Raji (cell line): ENCODE measurements at regions not wholly inside any gene's neighbourhood (a gene's known extent, or its start where the extent isn't known, plus 50 kb on each side); places are given as distances from the start of the nearest gene placed in this dataset.

Experiments
- POLR2A ChIP-seq: IDR thresholded peaks from 2 replicates; pipeline ENCODE4 v1.6.1; 2011; ENCODE audit warnings: low read depth, low read length, control low read depth; ENCODE audit not compliant: insufficient read depth

- TF ChIP-seq POLR2A: no peak
Observed at GRCh38 chr15:39432912-39433348, 147.9 kb upstream of the THBS1 start.

GRCh38 chr15:39433376-39433775 is 147.5 kb upstream of the THBS1 start:
- no peak for TF ChIP-seq POLR2A

DNA sequence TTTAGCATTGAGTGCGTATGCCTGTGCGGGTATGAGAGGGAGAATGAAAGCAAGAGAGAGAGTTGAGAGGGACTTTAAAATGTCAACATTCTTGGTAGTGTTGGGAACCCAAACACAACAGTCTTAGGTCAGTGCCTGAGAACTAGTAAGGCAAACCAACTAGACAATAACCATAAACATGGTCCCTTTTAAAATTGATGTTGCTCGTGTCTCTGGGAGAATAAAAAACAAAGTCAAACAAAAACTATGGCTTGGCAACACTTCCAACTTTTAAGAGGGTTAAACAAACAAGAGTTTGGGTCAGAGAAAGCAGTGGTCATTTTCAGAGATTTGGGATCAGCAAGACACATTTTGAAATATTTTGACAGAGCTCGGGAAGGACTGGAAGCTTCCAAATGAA is 146.7 kb upstream of the THBS1 start:
- TF ChIP-seq POLR2A: no peak

GRCh38 chr15:39434751-39435238 is 146.1 kb upstream of the THBS1 start:
- TF ChIP-seq POLR2A: no peak

DNA sequence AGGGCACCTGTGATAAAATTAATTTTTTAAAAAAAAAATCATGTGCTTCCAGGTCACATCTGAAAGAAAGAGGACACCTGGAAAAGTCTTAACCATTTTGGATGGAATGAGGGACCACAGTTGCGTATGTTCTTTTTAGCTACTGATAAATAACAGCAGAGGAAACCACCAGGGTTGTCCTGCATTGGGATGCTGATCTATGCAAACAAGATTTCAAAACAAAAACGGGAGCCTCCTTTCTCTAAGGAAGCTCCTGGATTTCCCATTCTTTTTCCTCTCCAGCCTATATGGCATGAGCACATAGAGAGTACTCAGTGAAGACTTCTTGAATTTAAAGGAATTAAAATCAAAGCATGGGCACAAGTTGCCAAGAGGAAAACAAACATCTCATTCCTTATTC is 145.6 kb upstream of the THBS1 start:
- no peak for TF ChIP-seq POLR2A

- TF ChIP-seq POLR2A: no peak
Observed at GRCh38 chr15:39438260-39438659, 142.6 kb upstream of the THBS1 start.

DNA sequence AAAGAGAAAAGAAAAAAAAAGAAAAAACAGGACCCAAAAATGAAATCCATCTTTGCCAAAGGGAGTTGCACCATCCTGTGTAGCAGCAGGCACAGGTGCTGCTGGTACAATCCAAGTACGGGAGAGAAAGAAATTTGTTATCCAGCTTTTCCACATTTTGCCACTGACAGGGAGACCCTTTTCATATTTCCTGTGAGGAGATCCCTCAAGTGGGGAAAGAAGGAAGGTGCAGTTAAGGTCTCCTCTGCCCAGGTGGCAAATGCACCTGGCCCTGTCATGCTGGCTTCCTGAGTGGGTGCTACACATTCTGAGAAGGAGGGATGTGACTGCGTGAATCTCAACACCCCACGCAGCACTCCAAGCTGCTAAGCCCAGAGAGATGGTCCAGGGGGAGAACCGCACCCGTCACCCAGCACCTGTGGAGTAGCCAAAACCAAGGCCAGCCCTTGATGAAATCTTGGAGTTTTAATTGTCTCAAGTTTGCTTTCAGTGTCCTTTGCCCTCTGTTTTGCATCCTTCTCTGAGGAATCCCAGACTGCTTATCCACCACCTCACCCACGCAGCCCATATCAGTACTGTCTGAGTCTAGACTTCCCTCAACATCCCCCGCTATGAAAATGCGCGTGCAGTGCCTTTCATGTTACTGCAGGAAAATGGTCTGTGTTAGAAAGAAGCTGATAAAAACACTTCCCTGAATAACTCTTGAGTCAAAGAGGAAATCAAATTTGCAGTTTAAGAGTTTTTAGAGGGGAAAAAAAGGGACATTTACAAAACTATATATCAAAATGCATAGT is 141.9 kb upstream of the THBS1 start:
- TF ChIP-seq POLR2A: no peak

DNA sequence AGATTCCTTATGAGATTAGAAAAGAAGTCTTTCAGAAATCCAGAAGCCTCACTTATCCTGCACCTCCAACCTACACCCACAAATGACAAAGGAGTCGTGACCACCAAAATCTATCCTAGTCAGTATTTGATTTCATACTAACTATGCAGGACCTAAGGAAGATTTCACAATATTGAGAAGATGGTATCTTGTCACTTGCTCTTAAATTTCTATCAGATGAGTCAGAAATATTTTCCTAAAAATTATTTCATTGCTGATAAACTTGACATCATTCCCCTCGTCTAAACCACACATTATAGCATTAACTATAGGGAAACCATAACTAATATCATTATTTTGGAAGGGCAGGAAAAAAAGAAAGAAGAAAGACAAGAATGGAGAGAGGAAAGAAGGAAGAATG is 138.0 kb upstream of the THBS1 start:
- TF ChIP-seq POLR2A: no peak

DNA sequence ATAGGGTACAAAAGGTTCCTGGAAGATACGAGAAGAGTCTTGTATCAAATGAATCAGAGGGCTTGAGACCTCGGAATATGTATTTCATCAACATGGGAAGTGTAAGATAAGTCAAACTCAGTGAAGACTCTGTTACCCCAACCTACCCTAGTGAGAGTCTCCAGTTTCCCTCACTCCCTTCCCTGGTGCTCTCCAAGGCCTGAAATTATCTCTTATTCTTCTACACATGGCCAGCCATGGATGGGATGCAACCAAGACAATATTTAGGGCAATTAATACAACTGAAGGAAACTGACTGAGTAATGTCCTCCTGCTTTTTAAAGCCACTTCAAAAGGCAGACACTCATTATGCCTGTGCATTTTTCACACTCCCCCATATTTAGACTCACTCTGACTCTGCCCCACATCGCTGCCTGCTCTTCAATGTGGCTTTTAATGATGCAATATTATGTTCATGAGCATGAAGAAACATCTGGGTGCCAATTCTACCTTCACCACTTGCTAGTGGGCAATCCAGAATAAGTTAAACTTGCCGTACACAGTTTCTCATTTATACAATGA is 137.1 kb upstream of the THBS1 start:
- no peak for TF ChIP-seq POLR2A

- no peak for TF ChIP-seq POLR2A
Observed at GRCh38 chr15:39444735-39445470, 136.0 kb upstream of the THBS1 start.

GRCh38 chr15:39445931-39446330 is 134.9 kb upstream of the THBS1 start:
- no peak for TF ChIP-seq POLR2A

- no peak for TF ChIP-seq POLR2A
Observed at GRCh38 chr15:39447346-39447745, 133.5 kb upstream of the THBS1 start.

- TF ChIP-seq POLR2A: no peak
Observed at GRCh38 chr15:39447881-39448280, 133.0 kb upstream of the THBS1 start.

DNA sequence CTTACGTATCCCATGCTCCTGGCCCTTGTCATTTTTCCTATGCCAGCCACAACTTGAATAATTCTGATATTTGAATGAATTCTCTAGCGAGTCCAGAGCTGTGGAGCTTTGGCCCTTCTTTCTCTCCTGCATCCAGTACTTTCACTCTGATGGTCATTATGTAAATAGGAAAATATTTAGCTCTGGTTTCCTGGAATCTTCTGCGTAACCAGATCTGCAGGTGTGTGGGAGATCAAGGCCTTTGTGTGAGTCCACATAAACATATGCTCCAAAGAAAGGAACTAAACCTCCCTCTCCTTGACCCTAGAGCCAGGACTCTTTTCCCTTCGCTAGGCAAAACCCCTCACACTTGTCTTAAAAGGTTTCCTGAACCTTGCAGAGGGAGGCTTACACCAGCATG is 132.5 kb upstream of the THBS1 start:
- TF ChIP-seq POLR2A: no peak

DNA sequence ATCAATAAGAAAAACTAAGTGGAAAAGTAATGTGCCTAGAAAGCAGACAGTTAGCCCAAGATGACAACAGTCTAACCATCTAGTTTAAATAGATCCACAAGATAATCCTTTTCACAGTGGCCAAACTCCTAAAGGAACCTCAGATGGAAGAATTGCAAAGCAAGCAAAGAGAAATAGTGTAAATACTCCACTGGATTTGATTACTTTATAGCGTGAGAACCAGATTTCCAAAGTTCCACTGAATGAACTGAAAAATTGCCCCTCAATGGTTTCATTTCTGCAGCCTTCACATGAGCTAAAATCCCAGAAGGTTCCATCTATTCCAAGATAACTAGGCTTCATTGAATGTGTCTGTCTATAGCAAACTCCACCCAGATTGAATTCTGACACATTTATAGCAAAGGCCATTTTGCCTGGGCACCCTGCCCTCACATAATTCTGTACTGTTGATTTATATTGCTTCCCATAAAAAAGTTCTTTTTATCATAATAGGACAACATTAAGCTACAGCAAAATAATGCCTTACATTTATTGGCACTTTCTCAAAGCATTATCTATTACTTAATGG is 129.7 kb upstream of the THBS1 start:
- TF ChIP-seq POLR2A: no peak

DNA sequence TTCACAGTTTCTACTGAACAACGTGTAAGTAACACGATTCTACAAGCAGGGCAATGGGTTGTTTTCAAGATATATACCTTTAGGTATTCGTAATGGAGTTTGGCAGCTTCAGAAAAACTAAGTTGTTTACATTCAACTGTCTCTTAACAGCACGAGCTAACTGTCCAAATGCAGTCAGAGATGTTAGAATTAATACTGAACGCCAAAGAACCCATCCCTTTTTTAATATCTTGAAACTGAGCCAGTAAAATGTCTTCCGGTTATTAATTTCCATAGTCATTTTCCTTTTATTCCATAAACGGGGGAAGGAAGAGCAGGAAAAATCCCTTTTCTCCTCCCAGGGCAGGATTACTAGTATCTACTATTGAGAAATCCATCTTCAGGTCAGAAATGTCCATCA is 129.0 kb upstream of the THBS1 start:
- no peak for TF ChIP-seq POLR2A

- TF ChIP-seq POLR2A: no peak
Observed at GRCh38 chr15:39453620-39454019, 127.3 kb upstream of the THBS1 start.
